KOPT-K1 (cell line): ENCODE measurements at regions not wholly inside any gene's neighbourhood (a gene's known extent, or its start where the extent isn't known, plus 50 kb on each side); places are given as distances from the start of the nearest gene placed in this dataset.
"Not testable (repeated sequence)": the region's sequence is repeated elsewhere in the genome, so short reads cannot be mapped to it uniquely, and the experiment has no call there.

Experiments
- H3K27ac ChIP-seq: fragments of 200-600 bp; sonication (generic); 2 replicates; pipeline ENCODE4 v1.5.1; 2016; ENCODE audit warnings: antibody characterized with exemption, mild to moderate bottlenecking, low read depth, low read length; ENCODE audit not compliant: poor library complexity, severe bottlenecking
- H3K36me3 ChIP-seq: fragments of 200-600 bp; sonication (generic); 2 replicates; pipeline ENCODE4 v1.5.1; 2017; ENCODE audit warnings: antibody characterized with exemption, mild to moderate bottlenecking, low read length, moderate library complexity; ENCODE audit not compliant: insufficient read depth
- H3K9me3 ChIP-seq: fragments of 200-600 bp; sonication (generic); 2 replicates; pipeline ENCODE4 v1.5.1; 2017; ENCODE audit warnings: antibody characterized with exemption, low read length, mild to moderate bottlenecking; ENCODE audit not compliant: insufficient read depth, poor library complexity, severe bottlenecking

DNA sequence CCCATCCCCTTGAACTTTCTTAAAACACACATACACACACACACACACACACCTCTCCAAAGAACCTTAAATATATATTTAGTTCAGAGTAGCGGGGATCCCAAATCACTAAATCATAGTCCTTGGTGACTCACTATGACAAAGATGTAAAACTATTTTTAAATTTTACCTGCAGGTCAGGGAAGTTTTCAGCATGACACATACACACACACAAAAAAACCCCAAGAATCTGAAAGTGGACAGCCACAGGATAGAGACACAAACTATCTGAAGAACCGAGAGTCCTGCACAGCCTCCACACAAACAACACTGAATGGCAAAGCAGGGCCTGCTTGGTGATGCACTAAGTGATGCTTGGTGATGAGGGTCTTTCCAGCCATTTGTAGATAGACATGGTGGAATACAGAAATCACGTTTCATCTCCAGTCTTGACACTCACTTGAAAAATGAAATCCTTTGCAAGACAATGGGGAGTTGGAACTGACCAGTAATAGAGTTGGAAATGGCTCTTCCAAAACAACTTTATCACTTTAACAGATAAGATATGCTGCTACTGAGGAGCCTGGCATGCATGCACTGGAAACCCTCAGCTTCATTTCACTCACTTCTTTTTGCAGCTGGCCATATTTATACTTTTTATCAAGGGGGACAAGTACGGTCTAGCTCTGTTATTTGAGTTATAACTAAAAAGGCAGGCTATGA lies 307.3 kb downstream of the RAPGEF2 start:
- Histone ChIP-seq H3K9me3 (no peaks in the 10 kb centered on the region), H3K36me3 (no peaks in the 10 kb centered on the region), H3K27ac (no peak overlapping the region)

- no peaks in the 10 kb centered on the region for H3K36me3 ChIP-seq
- H3K27ac ChIP-seq, result no peak overlapping the region
- H3K9me3 ChIP-seq, result no peaks in the 10 kb centered on the region
Measured at GRCh38 chr4:159410891-159411290, 308.0 kb downstream of the RAPGEF2 start.

DNA sequence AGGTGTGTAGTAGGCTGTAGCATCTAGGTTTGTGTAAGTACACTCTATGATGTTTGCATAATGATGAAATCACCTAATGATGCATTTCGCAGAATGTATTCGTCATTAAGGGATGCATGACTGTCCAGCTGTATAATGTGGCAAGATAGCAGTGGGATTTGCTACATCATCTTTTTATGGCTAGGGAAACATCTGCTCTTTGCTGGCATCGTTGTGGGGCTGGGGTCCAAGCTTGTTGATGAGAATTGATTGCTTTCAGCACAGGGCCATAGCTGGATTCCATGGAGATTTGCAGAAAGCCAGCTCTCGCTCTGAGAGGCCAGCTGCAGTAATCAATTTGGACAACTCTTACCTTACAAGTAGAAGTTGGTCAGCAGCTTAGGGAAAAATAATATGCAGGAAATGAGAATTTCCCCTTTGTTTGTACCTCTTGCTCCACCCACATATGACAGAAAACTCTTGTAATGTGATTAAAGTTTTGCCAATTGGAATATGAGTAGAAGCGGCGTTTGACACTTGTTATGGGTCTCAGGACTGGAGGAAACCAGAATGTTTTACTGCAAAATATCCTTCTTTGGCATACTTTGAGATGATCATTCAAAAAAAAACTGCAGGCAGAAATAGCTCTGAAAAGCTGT lies 310.5 kb downstream of the RAPGEF2 start:
- no peak overlapping the region for H3K27ac ChIP-seq
- no peaks in the 10 kb centered on the region for H3K36me3 ChIP-seq
- H3K9me3 ChIP-seq, result no peaks in the 10 kb centered on the region

- no peaks in the 10 kb centered on the region for H3K36me3 ChIP-seq
- H3K9me3 ChIP-seq, result peaks cover under 1% of the 10 kb centered on the region
- H3K27ac ChIP-seq, result no peak overlapping the region
Measured at GRCh38 chr4:159414305-159414704, 311.4 kb downstream of the RAPGEF2 start.

- Histone ChIP-seq H3K36me3 (no peaks in the 10 kb centered on the region), H3K9me3 (peaks cover 18% of the 10 kb centered on the region), H3K27ac (no peak overlapping the region)
Measured at GRCh38 chr4:159416073-159416472, 313.2 kb downstream of the RAPGEF2 start.

GRCh38 chr4:159416996-159417395 lies 314.1 kb downstream of the RAPGEF2 start:
- peaks cover 18% of the 10 kb centered on the region for H3K9me3 ChIP-seq
- no peaks in the 10 kb centered on the region for H3K36me3 ChIP-seq
- H3K27ac ChIP-seq, result no peak overlapping the region

DNA sequence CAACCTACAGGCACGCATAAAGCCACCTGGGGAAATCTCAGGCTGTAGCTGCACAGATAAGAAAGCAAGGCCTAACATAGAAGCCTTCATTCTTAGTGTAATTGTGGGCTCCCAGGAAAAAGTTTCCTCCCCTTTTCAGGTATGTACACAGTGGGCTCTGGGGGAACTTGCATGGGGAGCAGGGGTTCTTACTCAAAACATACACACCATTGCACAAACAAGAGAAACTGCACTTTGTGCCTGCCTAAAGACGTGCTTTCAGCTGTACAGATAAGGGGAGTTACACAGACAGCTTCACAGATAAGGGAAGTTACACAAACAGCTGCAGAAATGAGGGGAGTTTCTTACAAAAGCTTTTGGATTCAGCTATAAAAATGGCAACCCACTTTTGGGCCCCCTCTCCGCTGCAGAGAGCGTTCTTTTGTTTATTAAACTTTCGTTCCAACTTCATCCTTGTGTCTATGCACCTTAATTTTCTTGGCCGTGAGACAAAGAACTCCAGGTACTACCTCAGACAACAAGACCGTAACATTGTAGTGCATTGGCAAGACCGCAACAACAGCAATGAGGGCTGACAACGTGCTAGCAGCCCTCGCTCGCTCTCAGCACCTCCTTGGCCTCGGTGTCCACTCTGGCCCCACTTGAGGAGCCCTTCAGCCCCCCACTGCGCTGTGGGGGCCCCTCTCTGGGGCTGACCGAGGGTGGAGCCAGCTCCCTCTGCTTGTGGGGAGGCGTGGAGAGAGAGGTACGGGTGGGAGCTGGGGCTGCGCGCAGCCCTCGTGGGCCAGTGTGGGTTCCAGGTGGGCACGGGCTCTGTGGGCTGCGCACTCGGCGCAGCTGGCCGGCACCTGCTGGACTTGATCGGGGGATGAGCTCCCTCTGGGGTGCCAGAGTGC lies 317.5 kb downstream of the RAPGEF2 start:
- H3K36me3 ChIP-seq, result no peaks in the 10 kb centered on the region
- no peak overlapping the region for H3K27ac ChIP-seq
- peaks cover 18% of the 10 kb centered on the region for H3K9me3 ChIP-seq

DNA sequence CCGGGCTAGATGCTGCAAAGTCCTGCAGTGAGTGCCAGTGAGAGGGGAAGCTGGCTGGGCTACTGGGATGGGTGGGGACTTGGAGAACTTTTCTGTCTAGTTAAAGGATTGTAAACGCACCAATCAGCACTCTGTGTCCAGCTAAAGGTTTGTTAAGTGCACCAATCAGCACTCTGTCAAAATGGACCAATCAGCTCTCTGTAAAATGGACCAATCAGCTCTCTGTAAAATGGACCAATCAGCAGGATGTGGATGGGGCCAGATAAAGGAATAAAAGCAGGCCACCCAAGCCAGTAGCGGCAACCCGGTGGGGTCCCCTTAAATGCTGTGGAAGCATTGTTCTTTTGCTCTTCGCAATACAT lies 318.2 kb downstream of the RAPGEF2 start:
- H3K36me3 ChIP-seq, H3K27ac ChIP-seq: not testable (repeated sequence)
- H3K9me3 ChIP-seq, result peaks cover 18% of the 10 kb centered on the region

GRCh38 chr4:159422019-159422418 lies 319.1 kb downstream of the RAPGEF2 start:
- peaks cover 18% of the 10 kb centered on the region for H3K9me3 ChIP-seq
- H3K27ac ChIP-seq, result no peak overlapping the region
- no peaks in the 10 kb centered on the region for H3K36me3 ChIP-seq

- H3K36me3 ChIP-seq, result no peaks in the 10 kb centered on the region
- no peak overlapping the region for H3K27ac ChIP-seq
- H3K9me3 ChIP-seq, result peaks cover 18% of the 10 kb centered on the region
Measured at GRCh38 chr4:159422626-159423025, 319.7 kb downstream of the RAPGEF2 start.

GRCh38 chr4:159425737-159426305 lies 322.9 kb downstream of the RAPGEF2 start:
- no peaks in the 10 kb centered on the region for H3K36me3 ChIP-seq
- H3K27ac ChIP-seq, result no peak overlapping the region
- peaks cover 3% of the 10 kb centered on the region for H3K9me3 ChIP-seq

DNA sequence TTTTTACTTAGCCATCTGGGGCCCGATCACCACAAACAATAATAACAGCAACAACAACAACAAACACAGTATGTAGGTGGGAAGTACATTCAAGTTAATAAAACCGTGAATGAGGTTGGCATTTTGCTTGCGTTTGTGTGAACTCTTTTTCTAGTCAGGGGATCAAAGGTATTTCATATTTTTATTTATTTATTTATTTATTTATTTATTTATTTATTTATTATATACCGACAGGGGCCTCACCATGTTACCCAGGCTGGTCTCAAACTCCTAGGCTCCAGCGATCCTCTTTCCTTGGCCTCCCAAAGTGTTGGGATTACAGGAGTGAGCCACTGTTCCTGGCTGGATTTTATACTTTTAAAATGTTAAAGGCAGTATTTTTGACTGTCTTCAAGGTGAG lies 325.4 kb downstream of the RAPGEF2 start:
- H3K27ac ChIP-seq, result no peak overlapping the region
- no peaks in the 10 kb centered on the region for H3K36me3 ChIP-seq
- H3K9me3 ChIP-seq, result no peaks in the 10 kb centered on the region

DNA sequence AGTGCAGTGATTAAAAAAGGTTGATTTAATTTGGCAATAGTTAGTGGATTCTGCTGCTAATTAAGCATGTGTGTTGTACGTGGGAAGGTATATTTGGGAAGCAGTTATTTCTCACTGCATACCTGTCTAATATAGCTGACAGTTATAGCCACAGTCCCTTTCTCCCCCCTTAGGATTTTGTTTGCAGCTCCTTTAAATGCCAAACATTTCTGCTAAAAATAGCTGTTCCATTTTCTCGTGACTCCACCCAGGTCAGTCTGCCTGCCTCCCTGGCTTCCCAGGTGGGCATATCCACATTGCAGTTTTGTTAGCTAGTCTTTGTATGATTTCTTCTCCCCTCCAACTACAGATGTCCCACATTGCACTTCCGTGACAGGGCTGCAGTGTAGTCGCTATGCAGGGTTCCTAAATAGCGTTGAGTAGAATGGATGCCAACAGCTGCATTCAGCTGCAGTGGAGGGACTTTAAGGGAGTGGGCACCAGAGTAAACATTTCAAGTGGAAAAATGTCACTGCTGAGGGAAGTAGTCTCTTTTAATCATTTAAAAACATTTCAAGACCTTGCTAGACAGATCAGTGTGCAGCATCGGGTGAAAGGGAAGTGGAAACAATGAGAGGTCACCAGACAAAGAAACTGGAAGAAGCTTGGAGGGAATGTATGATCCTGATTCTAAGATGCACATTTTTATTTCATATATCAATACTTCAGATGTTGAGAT lies 326.3 kb downstream of the RAPGEF2 start:
- Histone ChIP-seq H3K9me3 (no peaks in the 10 kb centered on the region), H3K36me3 (no peaks in the 10 kb centered on the region), H3K27ac (no peak overlapping the region)

DNA sequence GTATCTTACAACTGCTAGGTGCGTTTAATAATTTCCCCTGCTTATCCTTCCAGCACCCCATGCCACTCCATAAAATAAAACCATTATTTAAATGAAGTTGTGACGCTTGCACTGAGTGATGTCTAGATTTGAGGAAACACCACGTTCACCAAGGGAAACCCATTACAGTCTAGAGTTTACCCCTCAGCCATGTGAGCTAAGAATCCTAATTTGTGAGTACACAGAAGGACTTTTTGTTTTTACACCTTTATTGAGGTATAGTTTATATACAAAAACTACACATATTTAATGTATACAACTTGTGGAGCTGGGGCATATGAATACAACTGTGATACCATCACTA lies 326.8 kb downstream of the RAPGEF2 start:
- no peak overlapping the region for H3K27ac ChIP-seq

DNA sequence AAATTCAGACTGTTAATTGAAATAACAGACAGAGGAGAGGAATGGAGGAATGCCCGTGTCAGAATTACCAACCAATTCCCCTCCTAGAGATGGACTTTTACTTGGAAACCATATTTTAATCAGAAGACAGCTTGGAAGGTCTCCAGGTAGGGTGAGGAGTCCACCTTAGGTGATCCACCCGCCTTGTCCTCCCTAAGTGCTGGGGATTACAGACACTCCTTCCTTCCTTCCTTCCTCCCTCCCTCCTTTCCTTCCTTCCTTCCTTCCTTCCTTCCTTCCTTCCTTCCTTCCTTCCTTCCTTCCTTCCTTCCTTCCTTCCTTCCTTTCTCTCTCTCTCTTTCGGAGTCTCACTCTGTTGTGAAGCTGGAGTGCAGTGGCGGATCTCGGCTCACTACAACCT lies 328.0 kb downstream of the RAPGEF2 start:
- Histone ChIP-seq H3K36me3 (no peaks in the 10 kb centered on the region), H3K9me3 (no peaks in the 10 kb centered on the region), H3K27ac (no peak overlapping the region)

More for the DNA sequence above, 326.8 kb downstream of the RAPGEF2 start:
- no peaks in the 10 kb centered on the region for H3K9me3 ChIP-seq
- H3K36me3 ChIP-seq, result no peaks in the 10 kb centered on the region
